HG03521 (cell line): ENCODE measurements at regions not wholly inside any gene's neighbourhood (a gene's known extent, or its start where the extent isn't known, plus 50 kb on each side); places are given as distances from the start of the nearest gene placed in this dataset.
A peak's percentile ranks its signal among the peaks of the same experiment; 100 is the strongest.

Source experiments
- ATAC-seq: cut with Tn5 transposase; IDR thresholded peaks from one replicate; pipeline ENCODE4 v1.9.1; 2021; ENCODE audit warnings: mild to moderate bottlenecking, moderate library complexity; ENCODE audit not compliant: unreplicated experiment

DNA sequence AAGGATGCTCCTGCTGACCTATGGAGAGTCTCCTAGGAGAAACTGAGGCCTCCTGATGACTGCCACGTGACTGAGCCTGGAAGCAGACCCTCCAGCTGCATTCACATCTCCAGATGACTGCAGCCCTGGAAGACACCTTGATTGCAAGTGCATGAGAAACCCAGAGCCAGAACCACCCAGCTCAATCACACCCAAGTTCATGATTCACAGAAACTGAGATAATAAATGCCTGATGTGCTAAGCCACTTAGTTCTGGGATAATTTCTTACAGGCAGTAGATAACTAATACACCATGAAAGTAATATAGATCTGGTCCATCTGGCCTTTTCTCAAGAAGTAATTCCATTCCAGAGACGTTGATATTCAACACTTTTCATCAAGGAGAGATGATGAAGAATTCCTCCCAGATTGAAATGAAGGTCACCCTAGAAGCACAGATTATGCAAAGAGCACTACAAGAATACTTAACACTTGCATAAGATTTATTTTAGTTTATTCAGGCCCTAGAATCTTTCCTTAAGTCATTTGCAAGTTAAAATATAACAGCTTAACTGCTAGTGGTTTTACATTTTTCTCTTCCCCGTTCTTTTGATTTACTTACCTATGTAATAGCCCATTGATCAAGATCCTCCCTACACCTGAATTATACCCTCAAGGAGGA is 208.2 kb upstream of the INHBA start:
- no peak for ATAC-seq

DNA sequence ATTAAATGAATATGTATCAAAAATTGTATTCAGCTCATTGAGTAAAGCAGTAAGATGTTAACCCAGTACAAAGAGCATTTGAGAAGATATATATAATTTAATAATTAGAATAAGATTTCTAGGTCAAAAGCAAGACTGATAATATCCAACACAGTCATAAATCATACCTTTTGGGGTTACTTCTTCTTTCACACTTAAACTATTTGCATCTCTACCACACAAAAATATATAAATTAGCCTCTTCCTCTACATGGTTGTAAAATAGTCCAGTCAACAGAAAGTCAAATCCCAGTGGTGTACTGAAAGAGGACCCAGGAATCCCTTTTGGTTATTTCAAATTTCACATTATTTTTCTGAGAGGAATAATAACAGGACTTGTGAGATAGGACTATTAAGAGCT is 204.6 kb upstream of the INHBA start:
- no peak for ATAC-seq

DNA sequence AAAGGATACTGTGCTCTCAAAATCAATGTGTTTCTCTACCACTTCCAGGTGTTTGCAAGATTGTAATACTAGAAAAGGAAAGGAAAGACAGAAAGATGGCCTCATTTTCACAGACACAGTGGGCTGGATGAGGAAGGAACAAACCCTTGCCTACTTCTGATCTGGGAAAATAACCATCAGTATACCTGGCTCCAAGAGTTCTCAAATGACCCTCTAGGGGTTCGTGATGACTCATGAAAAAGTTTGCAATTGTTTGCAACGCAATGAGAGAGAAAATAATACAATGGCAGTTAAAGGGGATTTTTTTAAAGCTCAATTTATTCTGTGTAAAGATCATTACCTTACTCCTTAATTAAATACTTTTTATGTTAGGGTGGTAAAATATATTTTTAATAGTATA is 197.6 kb upstream of the INHBA start:
- ATAC-seq = no peak

DNA sequence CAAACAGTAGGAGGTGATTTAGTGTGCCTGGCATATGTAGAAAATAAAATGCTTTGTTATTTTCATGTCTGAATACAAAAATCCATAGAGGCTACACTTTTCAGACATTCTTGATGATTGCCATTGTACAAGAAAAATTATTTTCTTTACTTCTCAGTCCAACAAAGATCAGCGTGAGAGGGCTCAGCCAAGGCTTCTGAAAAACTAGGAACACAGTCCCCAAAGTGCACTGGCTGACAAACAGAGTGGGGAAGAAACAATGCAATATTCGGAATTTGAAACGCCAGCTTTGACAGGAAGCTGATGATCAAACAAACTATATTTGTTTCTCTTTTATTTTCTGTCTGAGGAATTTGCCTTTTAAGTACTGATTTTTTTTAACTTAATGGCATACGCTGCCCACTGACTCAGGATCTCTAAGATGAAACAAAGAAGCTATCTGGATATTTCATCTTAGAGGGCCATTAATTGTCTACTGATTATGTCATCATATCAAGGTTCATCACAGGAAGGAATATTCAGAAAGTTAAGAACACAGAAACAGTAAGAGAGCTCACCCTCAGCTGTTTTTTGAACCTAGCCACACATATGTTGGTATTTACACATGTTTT is 197.0 kb upstream of the INHBA start:
- ATAC-seq = no peak

DNA sequence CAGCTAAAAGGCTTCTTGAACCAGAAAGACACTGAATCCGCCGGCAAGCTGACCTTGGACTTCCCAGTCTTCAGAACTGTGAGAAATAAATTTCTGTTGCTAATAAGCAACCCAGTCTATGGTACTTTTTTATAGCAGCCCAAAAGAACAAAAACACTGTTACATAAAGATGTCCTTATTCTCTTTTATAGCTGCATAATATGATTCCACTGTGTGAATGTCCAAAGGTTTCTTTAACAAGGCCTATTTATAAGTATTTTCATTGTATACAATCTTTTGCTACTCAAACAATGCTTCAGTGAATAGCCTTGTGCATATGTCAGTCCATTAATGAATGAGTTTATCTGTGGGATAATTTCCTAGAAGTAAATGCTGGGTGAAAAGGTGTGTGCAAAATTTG is 190.8 kb upstream of the INHBA start:
- no peak for ATAC-seq

DNA sequence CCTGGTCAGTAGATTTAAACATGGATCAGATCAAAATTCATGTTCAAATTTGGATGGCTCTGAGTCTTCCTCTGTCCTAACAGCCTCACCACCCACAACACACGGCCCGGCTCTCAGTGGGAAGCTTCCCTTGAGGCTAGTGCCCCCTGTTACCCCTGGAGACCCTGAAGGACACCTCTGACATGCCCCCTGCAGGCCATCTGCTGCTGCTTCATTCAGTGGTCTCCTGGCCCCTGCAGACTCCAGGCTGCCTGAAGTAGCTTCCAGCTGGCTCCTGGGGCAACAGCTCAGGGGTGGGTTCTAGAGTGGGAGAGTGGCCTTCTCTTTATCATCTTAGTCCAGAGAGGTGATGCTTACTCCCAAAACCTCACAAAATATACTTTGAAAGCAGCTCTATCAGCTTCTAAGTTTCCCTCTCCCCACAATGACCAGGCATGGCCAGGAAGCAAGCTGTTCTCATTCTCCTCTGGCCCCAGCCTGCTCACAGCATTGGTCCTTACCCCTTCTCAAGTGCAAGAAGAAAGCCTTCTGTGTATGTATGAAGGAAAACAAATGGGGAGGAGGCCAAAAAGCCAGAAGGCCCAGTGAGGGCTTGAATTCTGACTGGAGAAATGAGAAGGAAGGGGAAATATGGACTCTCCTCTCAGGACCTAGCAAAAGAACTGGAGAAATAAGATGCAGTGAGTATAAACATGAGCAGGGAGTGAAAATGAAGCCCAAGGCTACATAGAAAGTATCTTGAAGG is 189.6 kb upstream of the INHBA start:
- no peak for ATAC-seq

DNA sequence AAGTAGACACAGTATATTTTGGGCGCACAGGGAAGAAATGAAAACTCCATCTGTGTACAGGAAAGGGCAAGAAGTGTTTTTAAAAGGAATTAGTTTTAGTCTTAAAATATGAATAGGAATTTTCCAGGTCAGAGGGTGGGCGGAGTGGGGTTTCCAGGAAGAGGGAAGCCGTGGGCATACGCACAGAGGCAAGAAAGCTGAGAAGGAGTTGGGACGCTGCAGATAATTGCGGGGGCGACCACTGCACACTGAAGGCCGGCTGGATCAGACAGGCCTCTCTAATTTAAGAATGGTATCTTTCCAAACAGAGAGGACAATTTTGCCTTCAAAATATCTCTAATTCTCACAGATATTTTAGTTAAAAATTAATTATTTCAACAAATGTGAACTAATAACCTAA is 189.1 kb upstream of the INHBA start:
- ATAC-seq = no peak

DNA sequence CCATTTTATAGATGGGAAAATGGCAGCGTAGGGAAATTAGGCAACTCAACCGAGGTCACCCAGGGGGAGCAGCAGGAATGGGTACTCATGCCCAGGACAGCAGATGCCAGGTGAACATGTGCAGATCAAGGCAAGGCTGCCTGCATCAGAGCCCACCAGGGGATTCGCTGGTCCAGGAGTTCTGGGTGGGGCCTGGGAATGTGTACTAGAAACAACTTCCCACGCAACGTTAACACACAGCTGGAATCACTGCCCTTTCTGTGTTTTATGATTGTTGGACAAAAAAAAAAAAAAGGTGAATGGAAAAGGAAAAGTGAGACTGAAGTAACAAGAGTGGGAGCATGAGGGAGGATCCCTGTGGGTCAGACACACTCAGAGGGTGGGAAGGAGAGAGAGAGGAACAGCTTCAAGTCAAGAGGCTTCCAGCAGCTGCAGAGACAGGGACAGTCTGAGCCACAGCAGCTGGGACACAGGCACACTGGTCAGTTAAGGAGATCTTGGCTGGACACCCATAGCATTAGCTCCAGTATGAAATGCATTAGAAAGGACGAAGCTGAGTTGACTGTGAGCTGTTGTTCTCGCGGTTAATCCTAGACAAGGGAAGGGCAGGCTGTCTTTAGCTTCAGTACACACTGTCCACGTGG is 187.9 kb upstream of the INHBA start:
- no peak for ATAC-seq

DNA sequence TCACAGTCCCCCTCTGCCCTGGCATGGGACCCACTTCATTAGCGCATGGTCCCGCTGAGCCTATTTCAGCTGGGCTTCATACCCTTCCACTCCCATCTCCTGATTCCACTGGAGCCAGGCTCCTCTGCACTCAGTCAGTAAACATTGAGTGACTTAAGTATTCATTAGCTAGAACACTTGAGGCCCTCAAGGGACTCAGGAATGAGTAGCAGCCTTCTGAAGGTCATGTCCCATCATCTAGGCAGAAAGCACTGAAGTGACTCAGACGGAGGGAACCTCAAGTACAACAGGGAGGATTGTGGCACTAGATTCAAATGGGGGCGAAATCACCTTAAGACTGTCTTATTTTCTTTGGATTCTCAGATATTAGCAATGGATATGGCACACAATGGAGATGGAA is 186.6 kb upstream of the INHBA start:
- no peak for ATAC-seq

DNA sequence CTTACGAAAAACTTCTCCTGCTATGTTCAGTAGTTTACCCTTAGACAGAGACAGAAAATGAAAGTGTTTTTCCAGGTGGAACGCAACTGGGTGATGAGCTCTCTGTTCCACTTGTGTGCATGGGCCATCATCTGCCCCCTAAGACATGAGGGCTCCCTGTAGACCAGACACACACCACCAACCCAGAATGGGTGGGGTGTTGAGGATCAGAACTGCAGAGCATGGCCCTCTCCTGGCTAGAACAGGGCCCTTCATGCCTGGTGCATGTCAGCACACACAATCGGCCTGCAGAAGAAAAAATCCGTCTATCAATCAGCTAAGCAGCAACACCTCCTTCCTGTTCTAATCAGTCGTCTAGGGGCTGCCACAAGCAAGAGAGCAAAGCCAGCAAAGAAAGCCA is 186.2 kb upstream of the INHBA start:
- ATAC-seq = no peak

DNA sequence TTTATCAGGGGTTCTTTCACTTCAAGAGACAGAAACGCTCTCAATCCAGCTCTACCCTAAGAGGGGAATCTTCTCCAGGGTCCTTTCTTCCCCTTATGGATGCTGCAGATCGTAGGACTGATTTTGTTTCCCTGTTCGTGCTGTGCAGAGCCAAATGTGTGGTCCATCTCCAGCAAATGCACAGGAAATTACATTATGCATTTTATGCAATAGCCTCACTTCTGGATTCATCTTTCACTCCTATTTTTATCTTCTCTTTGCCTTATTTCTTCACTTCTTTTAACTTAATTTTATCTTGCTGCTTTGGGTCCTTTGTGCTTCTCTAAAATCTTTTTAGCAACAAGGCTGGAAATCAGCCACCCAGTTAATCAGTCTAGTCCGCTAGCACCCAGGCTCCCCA is 184.5 kb upstream of the INHBA start:
- no peak for ATAC-seq

DNA sequence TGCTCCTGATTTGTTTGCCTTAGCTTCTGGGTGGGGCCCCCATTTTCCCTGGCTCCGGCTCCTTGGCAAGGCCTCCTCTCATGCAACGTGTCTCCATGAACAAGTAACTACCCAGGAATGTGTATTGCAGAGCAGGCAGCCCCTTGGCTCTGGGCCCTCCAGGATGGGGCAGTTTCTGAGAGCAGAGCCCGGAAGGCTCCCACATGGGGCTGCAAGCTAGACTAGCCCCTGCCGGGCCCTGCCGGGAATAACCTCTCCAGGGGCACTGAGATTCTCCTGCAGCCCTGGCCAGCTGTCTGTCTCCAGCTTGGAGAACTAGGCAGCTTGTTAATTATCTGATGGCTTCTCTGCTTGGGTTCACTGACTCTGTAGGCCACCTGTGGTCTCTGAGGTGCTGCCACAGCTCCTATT is 184.0 kb upstream of the INHBA start:
- no peak for ATAC-seq

DNA sequence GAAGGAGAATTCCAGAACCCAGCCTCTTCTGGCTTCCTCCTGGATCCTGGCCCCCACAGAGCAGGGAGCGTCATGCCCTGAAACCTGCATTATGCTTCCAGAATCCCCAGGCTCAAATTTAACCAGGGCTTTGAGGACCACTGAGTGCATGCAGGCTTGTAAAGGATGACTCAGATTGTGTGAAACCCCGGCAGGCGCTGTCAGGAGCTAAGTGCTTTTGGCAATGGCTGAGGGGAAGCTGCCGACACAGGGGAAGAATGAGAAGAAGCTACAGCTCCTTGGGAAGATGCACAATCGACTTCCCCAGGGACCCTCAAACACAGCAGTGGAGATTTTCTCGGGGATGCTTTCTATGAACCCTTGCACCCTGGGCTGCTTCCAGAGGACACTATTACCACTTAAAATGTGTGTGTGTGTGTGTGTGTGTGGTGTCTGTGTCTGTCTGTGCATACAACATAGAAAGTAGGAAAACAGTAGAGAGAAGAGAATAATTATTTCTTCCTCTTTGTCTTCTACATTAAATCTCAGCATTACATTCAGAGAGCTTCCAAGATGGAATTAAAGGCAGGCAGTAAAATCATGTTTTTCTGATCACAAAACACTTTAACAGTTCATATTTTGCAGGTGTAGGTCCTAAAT is 183.5 kb upstream of the INHBA start:
- no peak for ATAC-seq

DNA sequence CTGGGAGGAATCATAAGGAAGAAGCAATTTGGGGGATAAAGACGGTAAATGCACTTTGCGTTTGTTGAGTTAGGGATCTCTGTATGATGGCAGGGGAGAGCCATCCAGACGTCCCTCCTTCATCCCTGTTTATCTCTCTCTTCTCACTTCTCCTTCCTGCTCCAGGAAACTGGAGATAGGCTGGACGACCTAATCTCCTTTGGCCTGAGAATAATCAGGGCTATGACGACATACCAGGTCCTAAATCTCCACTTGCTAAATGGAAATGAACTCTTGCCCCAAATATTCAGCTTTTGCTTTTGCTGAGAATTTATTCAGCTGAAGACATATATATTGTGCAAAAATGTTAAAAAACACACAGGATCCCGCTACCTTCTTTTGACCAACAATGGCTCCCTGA is 182.9 kb upstream of the INHBA start:
- ATAC-seq = no peak

DNA sequence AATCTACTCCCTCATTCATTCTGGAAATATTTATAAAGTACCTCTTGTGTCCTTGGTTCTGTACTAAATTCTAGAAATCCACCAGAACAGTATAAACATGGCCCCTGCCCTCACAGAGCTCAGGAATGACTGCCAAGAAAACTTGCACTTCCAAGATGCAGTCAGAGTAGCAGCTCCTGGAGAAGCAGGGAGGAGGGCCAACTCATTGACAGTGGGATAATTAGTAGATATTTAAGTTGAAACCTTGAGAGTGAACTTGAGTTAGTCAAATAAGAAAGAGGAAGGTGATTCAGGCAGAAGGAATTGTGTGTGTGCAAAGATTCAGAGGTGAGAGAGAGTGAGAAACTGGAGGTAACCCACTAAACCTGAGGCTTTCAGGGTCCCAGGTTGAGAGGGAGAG is 182.2 kb upstream of the INHBA start:
- no peak for ATAC-seq

DNA sequence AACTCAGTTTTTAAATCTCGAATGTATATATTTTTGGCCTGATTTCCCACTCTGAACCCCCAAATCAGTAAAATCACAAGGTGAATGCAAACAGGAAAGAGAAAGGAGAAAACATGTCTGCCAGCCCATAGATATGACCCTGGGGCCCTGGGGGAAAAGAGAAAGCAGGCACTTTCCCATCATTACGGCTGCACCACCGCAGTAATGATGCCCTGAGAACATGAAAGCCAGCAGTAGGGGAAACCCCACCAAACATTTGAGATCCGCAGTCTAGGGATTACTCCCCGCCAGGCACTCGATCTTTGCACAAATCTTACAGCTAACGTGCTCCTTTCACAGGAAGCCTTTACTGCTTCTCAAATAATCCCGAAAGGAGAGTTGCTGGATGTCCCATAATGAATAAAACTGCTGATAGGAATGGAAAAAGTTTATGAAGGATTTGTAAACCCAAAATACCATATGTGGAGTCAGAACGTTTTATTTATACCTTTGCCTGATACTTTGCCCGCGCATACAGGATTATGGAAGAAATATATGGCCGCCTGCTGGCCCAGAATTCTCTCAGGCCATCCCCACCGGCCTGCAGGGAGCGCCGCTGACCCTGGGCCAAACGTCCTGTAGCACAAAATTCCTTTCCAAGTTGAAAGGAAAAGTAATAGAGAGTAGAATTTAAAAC is 180.0 kb upstream of the INHBA start:
- ATAC-seq = no peak

DNA sequence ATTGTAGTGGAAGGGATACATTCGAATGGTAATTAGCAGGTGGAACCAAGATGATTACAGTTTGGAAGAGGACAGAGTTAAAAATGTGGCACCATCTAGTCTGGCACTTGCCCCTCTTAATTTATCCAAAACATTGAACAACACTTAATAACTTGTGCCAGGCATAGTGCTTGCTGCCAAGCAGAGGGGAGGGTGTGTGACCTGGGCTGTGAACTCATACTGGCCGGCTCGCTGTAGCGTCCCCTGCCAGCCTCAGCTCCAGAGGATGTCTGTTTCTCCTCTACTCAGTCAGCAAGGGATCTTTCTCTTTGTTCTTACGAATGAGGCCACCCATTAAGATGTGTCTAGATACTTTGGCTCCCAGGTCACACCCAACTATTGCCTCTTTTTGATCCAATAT is 179.4 kb upstream of the INHBA start:
- ATAC-seq = peak; percentile 1

DNA sequence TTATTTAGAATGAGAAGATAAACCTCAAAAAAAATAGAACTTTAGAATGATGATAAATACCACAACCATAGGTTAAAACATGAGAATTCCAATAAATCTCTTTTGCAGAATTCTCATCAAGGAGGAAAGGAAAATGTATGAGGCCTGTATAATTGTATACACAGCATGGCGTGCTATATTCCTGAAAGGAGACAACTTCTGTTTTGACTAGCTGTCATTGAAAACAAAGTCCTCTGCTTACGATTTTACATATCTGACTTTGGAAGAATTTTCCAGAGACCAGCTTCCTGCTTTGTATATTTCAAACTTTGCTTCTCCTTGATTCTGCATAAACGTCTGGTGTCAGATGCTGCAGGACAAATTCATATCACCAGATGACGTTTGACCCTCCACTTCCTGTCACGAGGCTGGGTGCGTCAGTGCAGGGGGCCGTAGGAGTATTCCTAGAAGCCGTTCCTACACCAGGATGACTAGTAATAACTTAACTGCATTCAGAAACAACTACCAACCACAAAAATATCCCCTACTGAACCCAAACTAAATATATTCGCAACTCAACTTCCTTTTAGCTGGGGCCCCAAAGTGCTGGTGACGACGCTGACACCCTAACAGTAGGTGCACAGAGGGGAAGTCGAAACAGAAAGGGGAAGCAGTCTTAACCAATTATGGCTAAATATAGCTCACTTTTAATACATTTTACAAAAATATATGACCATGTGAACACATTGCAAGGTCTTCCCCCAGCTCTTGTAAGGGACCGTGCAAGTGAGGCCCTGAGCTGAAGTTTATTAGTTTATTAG is 178.6 kb upstream of the INHBA start:
- ATAC-seq = peak; percentile 97

DNA sequence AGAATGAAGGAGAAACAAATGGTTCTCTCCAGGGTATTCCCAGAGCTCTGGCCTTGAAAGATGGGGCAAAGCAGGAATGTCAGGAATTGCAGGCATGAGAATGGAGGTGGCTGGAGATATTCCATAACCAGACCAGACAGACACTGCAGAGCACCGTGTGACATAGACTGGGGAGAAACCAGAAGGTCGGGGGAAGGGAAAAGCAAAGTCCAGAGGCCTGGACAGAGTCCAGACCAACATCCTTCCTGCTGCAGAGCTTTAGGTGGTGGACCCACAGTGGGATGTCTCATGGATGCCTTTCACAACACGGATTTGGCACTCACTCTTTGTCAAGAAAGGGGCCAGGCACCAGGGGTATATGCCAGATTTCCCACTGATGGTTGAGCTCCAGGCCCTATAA is 177.2 kb upstream of the INHBA start:
- ATAC-seq = no peak

DNA sequence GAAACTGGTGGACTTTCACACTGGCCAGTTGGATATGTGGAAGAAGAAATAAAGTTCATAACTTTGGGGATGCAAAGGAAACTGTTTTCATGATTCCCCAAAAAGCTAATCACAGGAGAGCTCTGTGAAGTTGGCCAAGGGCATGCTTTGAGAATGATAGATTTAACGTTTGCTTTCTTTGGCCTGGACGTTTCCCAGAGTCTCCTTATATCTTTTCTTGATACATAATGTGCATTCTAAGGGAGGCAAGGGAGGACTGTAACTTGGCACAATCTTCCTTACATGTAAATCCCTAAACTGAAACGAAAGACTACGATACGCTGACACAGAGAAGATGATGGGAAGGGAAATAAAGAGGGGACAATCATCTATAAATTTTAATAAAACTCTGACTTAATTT is 176.5 kb upstream of the INHBA start:
- ATAC-seq = no peak
